Caco-2 (cell line): ENCODE measurements at regions not wholly inside any gene's neighbourhood (a gene's known extent, or its start where the extent isn't known, plus 50 kb on each side); places are given as distances from the start of the nearest gene placed in this dataset.

Source experiments
- BruUV-seq: library from RNA; stranded (reverse); fragments of 400-500 nt; replicated peaks from 2 replicates; lab custom pipeline; 2021; lab: Mats Ljungman, UMichigan
- CTCF ChIA-PET: fragments of 300-600 bp; sonication (Branson Sonifier 250); formaldehyde crosslinking; loops from one replicate; lab custom pipeline; 2022; ENCODE audit warnings: antibody characterized with exemption; lab: Charles Lee
- POLR2A ChIA-PET: fragments of 300-600 bp; sonication (Branson Sonifier 250); formaldehyde crosslinking; loops from one replicate; lab custom pipeline; 2022; ENCODE audit warnings: antibody characterized with exemption; lab: Charles Lee
- DNase-seq, 2 experiments: peaks; one replicate each; pipeline versions ENCODE4 v3.0.0 to v3.0.0-alpha.2; 2020 to 2022
- H3K27me3 ChIP-seq: replicated peaks from 2 replicates; pipeline ENCODE4 v1.6.0; 2011; ENCODE audit warnings: low read length; ENCODE audit not compliant: control insufficient read depth, insufficient read depth
- H3K36me3 ChIP-seq: 2 replicates; pipeline ENCODE4 v1.5.1; 2011; ENCODE audit warnings: low read length; ENCODE audit not compliant: control insufficient read depth, insufficient read depth
- H3K4me1 ChIP-seq: fragments of 250-450 bp; sonication (Bioruptor Pico); 2 replicates; pipeline ENCODE4 v1.5.1; 2020; ENCODE audit warnings: mild to moderate bottlenecking
- H3K4me3 ChIP-seq: 2 replicates; pipeline ENCODE4 v1.5.1; 2011; ENCODE audit warnings: low read depth, mild to moderate bottlenecking, control low read depth, low read length
- H3K9me3 ChIP-seq: fragments of 250-450 bp; sonication (Bioruptor Pico); 2 replicates; pipeline ENCODE4 v1.5.1; 2020; ENCODE audit warnings: mild to moderate bottlenecking, moderate library complexity
- H3K27ac Mint-ChIP-seq: one replicate; pipeline ENCODE4 v1.8.0; 2022; ENCODE audit warnings: mixed read lengths; ENCODE audit not compliant: unreplicated experiment
- H3K27me3 Mint-ChIP-seq: one replicate; pipeline ENCODE4 v1.8.0; 2022; ENCODE audit warnings: mixed read lengths; ENCODE audit not compliant: insufficient read depth, unreplicated experiment
- H3K36me3 Mint-ChIP-seq: one replicate; pipeline ENCODE4 v1.8.0; 2022; ENCODE audit warnings: mild to moderate bottlenecking, mixed read lengths; ENCODE audit not compliant: insufficient read depth, unreplicated experiment
- H3K4me1 Mint-ChIP-seq: one replicate; pipeline ENCODE4 v1.8.0; 2022; ENCODE audit warnings: low read depth, mixed read lengths; ENCODE audit not compliant: unreplicated experiment
- H3K4me3 Mint-ChIP-seq: one replicate; pipeline ENCODE4 v1.8.0; 2022; ENCODE audit warnings: mild to moderate bottlenecking, moderate library complexity, mixed read lengths; ENCODE audit not compliant: unreplicated experiment
- H3K9me3 Mint-ChIP-seq: one replicate; pipeline ENCODE4 v1.8.0; 2022; ENCODE audit warnings: mixed read lengths; ENCODE audit not compliant: unreplicated experiment
- CTCF ChIP-seq, 2 experiments: fragments of 200-600 bp in 1 of 2; IDR thresholded peaks; 1 replicate in 1 of 2; 2 replicates in 1 of 2; pipeline versions ENCODE4 v1.5.1 to v1.8.0; 2011 to 2022; ENCODE audit warnings: antibody characterized with exemption in 1 of 2, control low read depth in 1 of 2, inconsistent platforms in 1 of 2, low read depth in 1 of 2, low read length in 1 of 2, mild to moderate bottlenecking in 1 of 2, moderate library complexity in 1 of 2; ENCODE audit not compliant: insufficient read depth in 1 of 2, severe bottlenecking in 1 of 2, unreplicated experiment in 1 of 2
- intact Hi-C: fragments of 100-400 bp; cut with micrococcal nuclease; formaldehyde crosslinking; loops from one replicate; pipeline ENCODE4 v1.10.0; 2022; ENCODE audit not compliant: unreplicated experiment

DNA sequence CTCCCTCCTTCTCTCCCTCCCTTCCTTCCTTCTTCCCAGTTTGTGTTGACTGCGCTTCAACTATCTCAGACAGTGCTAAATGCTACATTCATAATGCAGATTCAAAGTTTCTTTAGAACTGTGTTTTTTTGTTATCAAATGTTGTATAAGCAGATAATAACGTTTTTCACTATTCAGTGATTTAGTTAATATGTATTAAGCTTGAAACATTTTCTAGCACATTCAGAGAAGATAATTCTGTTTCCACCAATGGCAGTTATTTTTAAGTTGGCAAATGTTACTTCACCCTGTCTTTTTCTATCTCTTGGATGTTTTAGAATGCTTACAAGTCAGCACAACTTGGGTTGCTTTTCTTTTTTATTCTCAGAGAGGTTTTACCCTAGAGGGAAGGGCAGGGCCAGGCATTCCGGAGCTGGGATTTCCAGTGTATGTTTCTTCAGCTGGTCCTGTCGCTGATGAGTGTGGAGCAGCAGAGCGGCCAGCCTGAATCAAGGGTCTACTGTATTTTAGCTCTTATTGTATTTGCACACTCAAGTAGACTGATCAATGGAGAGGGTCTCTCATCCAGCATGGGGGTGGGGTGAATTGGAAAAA lies 162.3 kb upstream of the ARHGAP20 start:
- Mint-ChIP-seq H3K4me1 (no peaks in the 10 kb centered on the region), H3K4me3 (no peak overlapping the region), H3K9me3 (no peaks in the 10 kb centered on the region), H3K27ac (no peak overlapping the region), H3K36me3 (no peaks in the 10 kb centered on the region), H3K27me3 (peaks cover 10% of the 10 kb centered on the region)
- CTCF ChIA-PET = no interaction called here
- POLR2A ChIA-PET = no interaction called here
- Histone ChIP-seq H3K9me3 (no peaks in the 10 kb centered on the region), H3K4me3 (no peak overlapping the region), H3K36me3 (no peaks in the 10 kb centered on the region), H3K27me3 (no peaks in the 10 kb centered on the region), H3K4me1 (no peaks in the 10 kb centered on the region)
- DNase-seq = no peak
- TF ChIP-seq CTCF (IDR thresholded peaks at IDR 0.05; ENCODE audit: insufficient read depth in 1 of 2, low read depth in 1 of 2, low read length in 1 of 2, severe bottlenecking in 1 of 2, unreplicated experiment in 1 of 2) = no peak
- no TSS peak for BruUV-seq
- intact Hi-C loops = no loop called here

DNA sequence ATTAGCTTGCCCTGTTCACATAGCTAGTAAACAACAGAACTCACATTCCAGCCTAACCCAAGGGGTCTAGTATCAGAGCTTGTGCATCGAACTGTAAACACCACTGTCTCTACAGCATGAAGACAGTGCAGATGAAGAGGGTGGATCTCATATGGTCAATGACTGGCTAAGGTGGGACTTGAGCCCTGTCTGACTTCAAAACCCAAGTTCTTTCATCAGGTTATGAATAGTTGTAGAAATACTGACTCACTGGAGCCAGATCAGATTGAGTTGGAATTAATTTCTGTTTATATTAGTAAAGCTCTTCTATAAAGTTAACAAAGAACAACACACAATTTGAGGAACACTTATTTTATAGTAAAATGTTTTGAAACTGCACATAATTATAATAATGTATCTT lies 161.7 kb upstream of the ARHGAP20 start:
- ChIA-PET CTCF (no interaction called here), POLR2A (no interaction called here)
- no peaks in the 10 kb centered on the region for H3K27me3 ChIP-seq
- H3K4me3 Mint-ChIP-seq = no peak overlapping the region
- no peaks in the 10 kb centered on the region for H3K36me3 Mint-ChIP-seq
- H3K36me3 ChIP-seq = no peaks in the 10 kb centered on the region
- H3K27me3 Mint-ChIP-seq = peaks cover 10% of the 10 kb centered on the region
- H3K4me1 ChIP-seq = no peaks in the 10 kb centered on the region
- no peaks in the 10 kb centered on the region for H3K9me3 Mint-ChIP-seq
- no TSS peak for BruUV-seq
- DNase-seq = no peak
- TF ChIP-seq CTCF (IDR thresholded peaks at IDR 0.05; ENCODE audit: insufficient read depth in 1 of 2, low read depth in 1 of 2, low read length in 1 of 2, severe bottlenecking in 1 of 2, unreplicated experiment in 1 of 2) = no peak
- no peaks in the 10 kb centered on the region for H3K9me3 ChIP-seq
- H3K4me1 Mint-ChIP-seq = no peaks in the 10 kb centered on the region
- no peak overlapping the region for H3K27ac Mint-ChIP-seq
- intact Hi-C loops = no loop called here
- no peak overlapping the region for H3K4me3 ChIP-seq

DNA sequence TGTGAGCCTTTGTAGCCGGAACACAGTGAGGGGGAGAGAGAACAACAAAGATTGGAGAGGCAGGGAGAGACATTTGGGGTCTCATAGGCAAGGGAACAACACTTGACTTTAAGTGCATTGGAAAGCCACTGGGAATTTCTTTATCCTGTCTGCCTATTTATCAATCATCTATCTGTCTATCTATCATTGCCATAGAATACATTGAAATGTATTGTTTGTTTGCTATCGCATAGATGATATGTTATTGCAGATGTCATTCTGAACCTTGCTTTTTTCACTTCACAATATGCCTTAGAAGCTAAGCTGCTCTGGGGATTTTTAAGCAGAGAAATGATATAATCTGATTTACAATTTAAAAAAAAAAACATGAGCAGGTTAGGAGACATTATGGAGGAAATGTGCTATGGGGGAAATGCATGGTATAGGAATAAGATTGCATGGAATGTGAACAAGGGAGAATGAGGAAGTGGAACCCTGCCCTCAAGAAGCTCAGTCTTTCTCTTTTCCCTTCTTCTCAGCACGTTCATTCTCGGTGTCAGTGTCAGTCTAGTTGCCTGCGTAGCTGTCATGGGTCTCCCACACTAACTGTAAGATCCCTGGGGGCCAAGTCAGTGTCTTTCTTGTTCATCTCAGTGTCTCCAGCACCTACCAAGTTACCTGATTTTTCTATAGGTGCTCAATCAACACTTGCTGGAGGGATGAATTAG lies 158.7 kb upstream of the ARHGAP20 start:
- no TSS peak for BruUV-seq
- Mint-ChIP-seq H3K9me3 (no peaks in the 10 kb centered on the region), H3K4me1 (no peaks in the 10 kb centered on the region), H3K27ac (no peak overlapping the region), H3K27me3 (peaks cover 24% of the 10 kb centered on the region), H3K4me3 (no peak overlapping the region), H3K36me3 (no peaks in the 10 kb centered on the region)
- H3K4me1 ChIP-seq = no peaks in the 10 kb centered on the region
- H3K27me3 ChIP-seq = no peaks in the 10 kb centered on the region; the same call in 1 of the 2 replicates
- intact Hi-C loops = no loop called here
- no peaks in the 10 kb centered on the region for H3K9me3 ChIP-seq
- ChIA-PET POLR2A (no interaction called here), CTCF (no interaction called here)
- TF ChIP-seq CTCF (IDR thresholded peaks at IDR 0.05; ENCODE audit: insufficient read depth in 1 of 2, low read depth in 1 of 2, low read length in 1 of 2, severe bottlenecking in 1 of 2, unreplicated experiment in 1 of 2) = no peak
- no peaks in the 10 kb centered on the region for H3K36me3 ChIP-seq
- no peak for DNase-seq
- H3K4me3 ChIP-seq = no peak overlapping the region
